Omental fat pad (tissue), 3 donors: ENCODE measurements at regions not wholly inside any gene's neighbourhood (a gene's known extent, or its start where the extent isn't known, plus 50 kb on each side); places are given as distances from the start of the nearest gene placed in this dataset.
"Not testable (repeated sequence)": the region's sequence is repeated elsewhere in the genome, so short reads cannot be mapped to it uniquely, and the experiment has no call there.

Experiments
- ATAC-seq: fragments of 150-250 bp; one replicate; pipeline ENCODE4 v1.9.1; 2016; ENCODE audit warnings: mild to moderate bottlenecking, moderate library complexity; ENCODE audit not compliant: low FRiP score
- DNase-seq: peaks from one replicate; pipeline ENCODE4 v3.0.0-alpha.2; 2019; ENCODE audit warnings: low spot score
- TF ChIP-seq, protein P1 (sequence below), 3 donors: fragments of 450-650 bp; IDR thresholded peaks; one replicate each; pipeline ENCODE4 v1.5.1; 2016 to 2017; ENCODE audit warnings: antibody characterized with exemption in 3 of 3, mild to moderate bottlenecking in 3 of 3, moderate library complexity in 2 of 3

DNA sequence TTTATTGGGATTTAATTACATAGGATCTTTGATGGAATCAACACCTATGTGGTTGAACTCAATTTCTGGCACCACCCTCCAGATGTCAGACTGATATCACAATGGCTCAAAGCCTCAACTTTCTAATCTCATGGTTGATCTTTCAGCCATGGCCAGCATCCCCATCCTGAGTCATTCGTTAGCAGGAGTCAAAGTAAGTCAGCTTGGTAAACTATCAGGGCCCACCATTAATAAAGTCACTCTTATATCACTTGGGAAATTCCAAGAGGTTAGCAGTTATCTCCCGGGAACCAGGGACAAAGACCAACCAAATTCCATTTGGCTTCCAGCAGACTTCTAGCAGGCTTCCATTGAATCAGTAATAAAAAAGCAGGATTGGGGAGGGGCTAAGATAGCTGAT lies 50.7 kb upstream of the TNFSF4 start:
- TF ChIP-seq, protein P1, sequence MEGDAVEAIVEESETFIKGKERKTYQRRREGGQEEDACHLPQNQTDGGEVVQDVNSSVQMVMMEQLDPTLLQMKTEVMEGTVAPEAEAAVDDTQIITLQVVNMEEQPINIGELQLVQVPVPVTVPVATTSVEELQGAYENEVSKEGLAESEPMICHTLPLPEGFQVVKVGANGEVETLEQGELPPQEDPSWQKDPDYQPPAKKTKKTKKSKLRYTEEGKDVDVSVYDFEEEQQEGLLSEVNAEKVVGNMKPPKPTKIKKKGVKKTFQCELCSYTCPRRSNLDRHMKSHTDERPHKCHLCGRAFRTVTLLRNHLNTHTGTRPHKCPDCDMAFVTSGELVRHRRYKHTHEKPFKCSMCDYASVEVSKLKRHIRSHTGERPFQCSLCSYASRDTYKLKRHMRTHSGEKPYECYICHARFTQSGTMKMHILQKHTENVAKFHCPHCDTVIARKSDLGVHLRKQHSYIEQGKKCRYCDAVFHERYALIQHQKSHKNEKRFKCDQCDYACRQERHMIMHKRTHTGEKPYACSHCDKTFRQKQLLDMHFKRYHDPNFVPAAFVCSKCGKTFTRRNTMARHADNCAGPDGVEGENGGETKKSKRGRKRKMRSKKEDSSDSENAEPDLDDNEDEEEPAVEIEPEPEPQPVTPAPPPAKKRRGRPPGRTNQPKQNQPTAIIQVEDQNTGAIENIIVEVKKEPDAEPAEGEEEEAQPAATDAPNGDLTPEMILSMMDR (IDR thresholded peaks at IDR 0.05) = no peak
- no peak for ATAC-seq
- no peak for DNase-seq

- ATAC-seq (no peak), DNase-seq (no peak)
- TF ChIP-seq, protein P1 (IDR thresholded peaks at IDR 0.05) = no peak
Observed at GRCh38 chr1:173258479-173259264, 51.5 kb upstream of the TNFSF4 start.

DNA sequence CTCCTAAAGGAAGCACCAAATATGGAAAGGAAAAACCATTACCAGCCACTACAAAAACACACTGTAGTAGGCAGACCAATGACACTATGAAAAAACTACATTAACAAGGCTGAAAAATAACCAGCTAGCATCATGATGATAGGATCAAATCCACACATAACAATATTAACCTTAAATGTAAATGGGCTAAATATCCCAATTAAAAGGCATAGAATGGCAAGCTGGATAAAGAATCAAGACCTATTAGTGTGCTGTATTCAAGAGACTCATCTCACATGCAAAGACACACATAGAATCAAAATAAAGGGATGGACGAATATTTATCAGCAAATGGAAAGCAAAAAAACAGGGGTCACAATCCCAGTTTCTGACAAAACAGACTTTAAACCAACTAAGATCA lies 53.2 kb upstream of the TNFSF4 start:
- DNase-seq, ATAC-seq: not testable (repeated sequence)

DNA sequence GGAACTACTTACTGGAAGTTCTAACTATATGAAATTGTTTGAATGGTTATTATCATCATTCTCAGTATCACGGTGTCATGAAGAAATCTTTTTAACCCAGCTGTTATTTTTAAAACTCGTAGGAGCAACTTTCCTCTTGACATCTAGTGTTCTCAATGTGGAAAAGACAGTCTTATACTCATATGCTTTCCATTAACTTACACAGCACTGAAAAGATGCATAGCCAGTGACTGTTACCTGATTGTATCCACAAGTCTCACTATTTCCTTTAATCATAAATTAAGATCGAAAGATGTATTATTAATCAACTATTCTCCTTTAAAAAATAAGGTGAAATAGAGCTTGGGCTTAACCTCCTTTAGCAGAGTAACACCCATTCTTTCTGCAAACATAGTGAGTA lies 59.7 kb upstream of the TNFSF4 start:
- no peak for ATAC-seq
- TF ChIP-seq, protein P1 (IDR thresholded peaks at IDR 0.05) = no peak
- no peak for DNase-seq

- TF ChIP-seq, protein P1 (IDR thresholded peaks at IDR 0.05) = no peak
- ATAC-seq (no peak), DNase-seq (no peak)
Observed at GRCh38 chr1:173267453-173267945, 60.4 kb upstream of the TNFSF4 start.

DNA sequence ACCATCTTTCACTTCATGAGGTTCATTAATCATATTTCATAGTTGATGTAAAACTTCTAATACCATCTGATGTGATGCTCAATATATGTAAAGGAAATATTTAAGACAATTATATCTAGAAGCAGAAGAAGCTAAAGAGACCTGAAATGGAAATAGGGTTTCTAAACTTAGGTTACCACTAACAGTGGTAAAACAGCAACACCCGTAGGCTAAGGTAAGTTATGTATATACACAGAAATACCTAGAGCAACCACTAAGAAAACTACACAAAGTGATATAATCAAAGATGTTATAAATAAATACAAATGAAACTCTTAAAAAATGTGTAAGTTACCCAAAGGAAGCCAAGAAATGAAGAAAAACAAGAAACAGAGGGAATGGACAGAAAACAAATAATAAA lies 61.1 kb upstream of the TNFSF4 start:
- TF ChIP-seq, protein P1 (IDR thresholded peaks at IDR 0.05) = no peak
- DNase-seq (no peak), ATAC-seq (no peak)

DNA sequence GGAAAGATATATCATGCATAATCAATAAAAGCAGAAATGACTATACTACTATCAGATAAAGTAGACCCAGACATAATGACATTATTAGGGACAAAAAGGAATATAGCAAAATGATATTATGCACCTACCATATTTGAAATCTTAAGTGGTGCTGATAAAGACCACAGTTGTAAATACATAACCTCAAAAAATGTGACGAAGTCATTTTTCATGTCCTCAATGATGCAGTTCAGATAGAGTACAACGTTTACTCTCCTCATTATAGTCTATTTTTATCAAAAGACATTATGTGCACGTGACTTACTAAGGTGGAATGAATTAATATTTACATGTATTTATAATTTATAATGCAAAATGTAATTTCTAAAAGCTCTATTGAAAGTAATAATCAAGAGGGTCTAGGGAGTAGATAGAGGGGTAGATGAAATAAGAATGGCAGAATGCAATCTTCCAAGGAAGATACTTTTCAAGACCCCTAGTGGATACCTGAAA lies 61.7 kb upstream of the TNFSF4 start:
- TF ChIP-seq, protein P1 (IDR thresholded peaks at IDR 0.05) = no peak
- DNase-seq = no peak
- ATAC-seq = no peak
